Renal cortical epithelial cell (primary cell): ENCODE measurements at regions not wholly inside any gene's neighbourhood (a gene's known extent, or its start where the extent isn't known, plus 50 kb on each side); places are given as distances from the start of the nearest gene placed in this dataset.
"Not testable (repeated sequence)": the region's sequence is repeated elsewhere in the genome, so short reads cannot be mapped to it uniquely, and the experiment has no call there.

Experiments
- DNase-seq: peaks from one replicate; pipeline ENCODE4 v3.0.0-alpha.2; 2011; ENCODE audit warnings: low read depth

DNA sequence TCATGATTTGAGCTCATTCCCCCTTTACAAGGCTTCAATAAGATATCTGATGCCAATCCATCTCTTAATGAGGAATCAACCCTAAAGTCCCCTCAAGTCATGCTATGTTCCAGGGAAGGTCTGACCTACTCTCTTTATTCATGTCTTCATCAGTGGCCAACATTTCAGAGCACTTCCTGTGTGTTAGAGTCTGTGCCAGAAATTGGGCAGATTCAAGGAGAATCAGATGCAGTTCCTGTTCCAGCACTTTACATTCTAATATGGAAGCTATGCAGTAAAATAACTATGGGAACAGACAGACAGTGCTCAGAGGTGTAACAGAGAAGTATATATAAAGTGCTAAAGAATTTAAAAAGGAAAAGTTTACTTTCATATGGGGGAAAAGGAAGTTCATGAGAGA is 193.4 kb upstream of the NR4A3 start:
- DNase-seq: no peak

DNA sequence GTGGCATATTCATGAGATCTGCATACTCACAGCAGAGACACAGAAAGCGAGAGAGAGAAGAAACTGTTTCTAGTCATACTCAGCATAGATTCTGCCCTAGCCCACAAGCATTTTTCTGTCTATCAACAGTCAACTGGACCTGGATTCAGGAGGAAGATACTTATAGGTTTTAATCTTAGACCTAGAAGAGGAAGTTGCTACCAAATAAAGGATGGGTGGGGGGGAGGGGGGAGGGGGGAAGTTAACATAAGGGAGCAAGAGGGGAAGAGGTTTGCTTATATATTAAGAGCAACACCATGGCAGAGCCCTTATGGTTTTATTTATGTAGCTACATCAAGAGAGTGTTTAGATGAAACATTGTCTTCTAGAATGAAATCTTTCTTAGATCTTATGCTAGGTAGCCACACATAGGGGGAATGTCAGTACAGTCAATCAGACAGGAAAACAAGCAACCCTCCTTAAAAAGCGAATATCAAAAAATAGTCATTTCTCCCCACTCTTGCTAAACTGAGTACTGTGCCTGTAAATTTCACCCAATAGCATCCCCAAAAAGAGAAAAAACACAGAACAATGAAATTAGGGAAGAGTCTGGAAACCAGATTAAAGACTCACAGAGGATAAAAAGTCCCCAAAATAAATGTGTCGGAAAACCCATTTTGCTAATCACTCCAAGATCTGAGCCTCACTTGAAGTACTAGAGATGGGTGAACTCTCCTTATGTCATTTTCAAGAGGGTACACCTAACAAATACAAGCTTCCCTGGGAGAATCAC is 192.7 kb upstream of the NR4A3 start:
- no peak for DNase-seq

DNA sequence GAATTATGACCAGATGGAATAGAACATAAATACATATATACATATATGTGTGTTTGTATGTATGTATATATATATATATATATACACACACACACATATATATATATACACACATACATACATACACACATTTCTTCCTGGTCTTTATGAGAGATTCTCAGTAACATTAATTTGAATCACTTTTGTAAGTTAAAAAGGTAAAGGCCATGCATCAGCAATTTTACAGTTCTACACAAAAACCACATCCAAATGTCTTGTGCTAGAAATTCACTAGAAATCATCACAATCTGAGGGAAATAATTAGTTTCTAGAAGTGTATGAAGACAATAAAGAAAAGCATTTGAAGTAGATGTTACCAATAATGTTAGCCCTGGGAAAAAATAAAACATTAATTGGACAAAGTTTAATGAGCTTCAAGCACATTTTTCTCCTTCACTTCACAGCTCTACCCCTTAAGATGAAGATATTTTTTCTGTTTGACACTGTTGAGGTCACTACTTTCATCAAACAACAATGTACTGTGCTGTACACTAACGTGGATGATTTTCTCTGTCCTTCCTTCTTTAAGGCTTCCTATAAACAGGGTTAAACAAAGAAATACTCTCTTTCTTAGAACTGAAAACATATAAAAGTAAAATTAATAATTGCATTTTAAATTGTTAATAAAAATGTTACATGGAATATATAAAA is 189.2 kb upstream of the NR4A3 start:
- no peak for DNase-seq

DNA sequence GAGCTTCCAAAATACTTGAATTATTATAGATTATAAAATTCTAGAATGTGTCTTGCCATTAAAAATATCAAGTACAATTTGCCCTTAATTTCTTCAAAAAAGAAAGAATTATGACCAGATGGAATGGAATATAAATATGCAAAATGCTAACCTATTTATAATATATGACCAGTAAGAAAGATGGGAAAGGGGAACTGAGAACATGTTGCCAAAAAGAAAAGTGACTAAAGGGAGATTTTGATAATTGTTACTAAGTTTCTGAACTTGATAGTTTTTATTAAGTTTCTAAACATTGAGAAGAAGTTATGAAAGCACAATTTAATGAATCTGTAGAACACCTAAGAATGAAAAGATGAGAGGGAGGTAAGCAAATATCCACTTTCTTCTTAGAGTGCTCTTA is 188.4 kb upstream of the NR4A3 start:
- no peak for DNase-seq

DNA sequence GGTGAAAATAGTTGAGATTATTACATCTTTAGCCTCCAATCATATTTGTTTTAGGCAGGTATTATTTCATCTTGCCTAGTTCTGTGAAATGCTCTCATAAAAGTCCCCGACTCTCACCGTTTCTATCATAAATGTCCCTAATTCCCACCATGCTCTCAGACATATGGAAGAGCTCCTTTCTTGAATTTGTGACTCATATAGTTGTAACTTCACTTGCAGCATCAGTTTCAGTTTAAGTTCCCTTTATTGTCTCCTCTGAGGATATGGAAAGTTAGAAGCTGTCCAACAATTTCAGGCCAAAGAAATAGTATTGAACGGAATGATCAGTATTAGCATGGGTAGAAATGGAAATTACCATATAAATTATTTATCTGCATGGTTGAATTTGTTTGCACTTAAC is 187.5 kb upstream of the NR4A3 start:
- DNase-seq: no peak

DNA sequence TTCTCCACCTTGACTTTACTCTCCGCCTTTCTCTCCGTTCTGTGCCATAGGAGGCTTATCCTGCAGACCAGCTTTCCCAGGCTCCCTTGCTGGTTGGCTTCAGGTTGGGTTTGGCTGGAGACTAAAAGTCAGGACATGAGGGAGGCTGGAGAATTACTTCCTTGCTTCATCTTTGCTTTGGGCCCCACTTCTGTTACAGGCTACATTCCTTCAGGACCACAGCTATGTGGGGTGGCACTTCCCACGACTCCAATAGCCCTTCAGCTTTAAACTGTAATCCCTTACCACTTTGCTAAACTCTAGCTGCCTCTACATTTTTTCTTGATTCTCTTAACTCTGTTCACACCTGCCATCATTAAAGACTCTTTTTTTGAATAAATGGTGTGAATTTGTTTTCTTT is 186.7 kb upstream of the NR4A3 start:
- peak; percentile 13 for DNase-seq

DNA sequence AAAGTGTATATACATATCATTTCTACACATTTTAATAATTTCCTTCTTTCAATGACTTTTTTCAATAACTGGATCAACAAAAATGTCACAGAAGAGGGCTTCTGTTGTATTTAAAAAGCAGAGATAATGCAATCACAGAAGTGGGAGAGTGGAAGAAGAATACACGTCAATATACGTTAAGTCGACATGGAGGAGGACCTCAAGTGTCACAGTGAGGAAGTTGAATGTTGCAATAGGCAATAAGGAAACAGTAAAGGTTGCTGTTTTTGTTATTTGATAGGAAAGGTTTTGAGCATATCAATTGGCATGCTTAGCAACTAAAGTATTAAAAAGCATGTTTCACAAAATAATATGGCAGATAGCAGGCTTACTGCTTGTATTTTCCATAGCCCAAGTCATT is 184.0 kb upstream of the NR4A3 start:
- DNase-seq: no peak

DNA sequence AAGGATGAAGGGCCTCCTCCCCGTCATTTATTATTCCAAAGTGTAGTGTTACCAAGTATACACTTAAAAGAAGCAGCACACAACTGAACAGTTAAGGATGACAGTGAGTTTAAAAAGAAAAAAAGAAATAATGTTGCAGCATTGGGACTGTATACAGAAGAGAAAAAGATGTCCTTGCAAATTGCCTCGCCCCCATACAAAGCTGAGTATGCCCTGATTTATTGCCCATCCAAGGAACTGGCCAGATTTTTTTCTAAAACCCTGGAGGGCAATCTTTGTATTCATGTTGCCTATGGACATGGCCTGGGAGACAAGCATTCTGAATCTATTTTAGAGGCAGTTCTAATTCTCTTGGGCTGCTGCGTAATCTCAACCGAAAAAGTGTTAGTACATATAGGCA is 182.7 kb upstream of the NR4A3 start:
- no peak for DNase-seq

DNA sequence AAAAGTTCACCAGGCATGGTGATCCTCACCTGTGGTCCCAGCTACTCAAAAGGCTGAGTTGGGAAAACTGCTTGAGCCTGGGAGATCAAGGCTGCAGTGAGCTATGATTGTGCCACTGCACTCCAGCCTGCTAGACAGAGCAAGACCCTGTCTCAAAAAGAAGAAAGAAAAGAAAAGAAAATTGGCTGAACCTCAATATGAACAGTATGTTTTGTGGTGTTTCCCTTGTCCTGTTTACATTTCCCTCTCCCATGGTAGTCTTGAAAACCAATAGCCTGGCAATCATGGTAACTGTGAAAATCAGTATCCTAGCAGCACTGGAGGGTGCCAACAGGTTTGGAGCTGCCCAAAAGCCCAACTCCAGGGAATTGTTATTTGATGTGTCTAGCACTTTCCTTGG is 174.1 kb upstream of the NR4A3 start:
- DNase-seq: no peak

DNA sequence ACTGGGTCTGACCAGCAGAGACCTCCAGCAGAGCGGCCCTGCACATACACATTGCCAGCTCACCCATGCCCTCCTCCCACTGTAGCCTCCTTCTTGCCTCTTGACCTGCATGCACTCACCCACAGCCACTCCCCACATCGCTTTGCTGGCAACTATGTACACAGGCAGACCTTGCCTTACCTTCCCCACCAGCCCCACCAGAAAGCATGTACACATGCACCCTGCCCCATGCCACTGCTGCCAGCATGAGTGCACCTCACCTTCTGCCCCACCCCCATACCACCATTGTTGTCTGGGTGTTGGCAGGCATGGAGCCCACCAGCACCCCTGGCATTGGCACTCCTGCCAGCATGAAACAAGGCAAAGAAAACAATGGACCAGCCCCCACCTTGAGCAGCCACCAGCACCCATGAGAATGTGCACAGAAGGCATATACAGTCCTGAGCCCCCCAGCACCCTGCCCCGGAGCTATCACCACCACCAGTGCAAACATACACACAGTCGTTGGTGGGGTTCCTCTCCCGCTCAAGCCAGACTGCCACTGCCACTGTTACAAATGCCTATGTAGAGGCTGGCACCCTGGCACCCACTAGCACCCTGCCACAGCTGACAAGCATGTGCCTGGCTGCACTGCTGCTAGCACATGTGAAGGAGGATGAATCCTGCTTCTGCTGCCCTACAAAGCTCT is 171.4 kb upstream of the NR4A3 start:
- DNase-seq: no peak

DNA sequence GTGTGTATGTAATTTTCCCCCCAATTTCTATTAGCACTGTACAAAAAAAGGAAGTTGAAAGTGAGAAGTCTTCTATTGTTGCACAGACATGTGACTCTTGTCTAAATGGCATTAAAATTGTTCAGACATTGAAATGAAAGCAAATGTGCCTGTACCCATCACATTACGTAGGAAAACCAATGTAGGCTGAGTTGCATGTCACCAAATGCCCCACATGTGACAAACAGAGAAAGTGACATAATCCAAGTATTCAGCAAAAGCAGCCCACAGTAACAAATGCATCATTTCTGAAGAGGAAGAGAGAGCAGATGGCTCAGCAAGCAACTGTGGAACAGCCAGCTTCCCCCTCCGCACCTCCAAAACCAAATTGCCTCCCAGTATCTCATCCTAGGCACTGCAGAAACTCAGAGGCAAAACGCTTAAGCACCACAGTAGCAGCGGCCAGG is 161.5 kb upstream of the NR4A3 start:
- DNase-seq: no peak

DNA sequence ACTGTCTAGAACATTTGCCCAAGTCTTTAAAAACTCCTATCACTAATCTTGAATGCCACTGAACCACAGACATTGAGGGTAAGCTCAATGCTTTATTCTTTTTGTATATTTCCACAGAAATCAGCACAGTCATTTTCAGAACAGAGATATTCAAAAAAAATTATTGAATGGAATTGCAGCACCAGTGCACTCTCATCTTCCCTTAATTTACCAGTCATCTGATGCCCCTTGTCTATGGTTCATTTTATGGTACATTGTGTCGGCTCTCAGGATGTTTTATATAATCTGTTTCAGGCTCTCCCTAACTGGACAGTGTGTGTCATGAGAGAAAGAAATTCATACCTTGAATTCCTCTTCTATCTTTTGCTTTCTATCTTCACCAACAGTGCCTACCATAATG is 158.4 kb upstream of the NR4A3 start:
- no peak for DNase-seq

DNA sequence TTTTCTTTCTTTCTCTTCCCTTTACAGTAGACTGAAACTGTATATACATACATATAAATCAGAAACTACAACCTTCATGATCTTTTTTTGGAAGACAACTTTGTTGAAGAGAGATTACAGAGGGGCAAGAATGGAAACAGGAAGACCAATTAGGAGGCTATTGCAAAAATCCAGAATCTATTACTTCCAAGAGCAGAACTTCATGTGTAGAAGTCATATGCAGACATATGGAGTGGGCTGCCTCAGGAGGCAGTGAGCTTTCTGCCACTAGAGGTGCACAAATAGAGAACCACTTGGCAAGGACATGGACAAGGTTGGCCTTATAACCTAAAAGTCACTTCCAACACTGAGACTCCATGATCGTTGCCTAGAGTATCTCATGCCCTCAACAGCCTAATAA is 157.8 kb upstream of the NR4A3 start:
- DNase-seq: no peak

DNA sequence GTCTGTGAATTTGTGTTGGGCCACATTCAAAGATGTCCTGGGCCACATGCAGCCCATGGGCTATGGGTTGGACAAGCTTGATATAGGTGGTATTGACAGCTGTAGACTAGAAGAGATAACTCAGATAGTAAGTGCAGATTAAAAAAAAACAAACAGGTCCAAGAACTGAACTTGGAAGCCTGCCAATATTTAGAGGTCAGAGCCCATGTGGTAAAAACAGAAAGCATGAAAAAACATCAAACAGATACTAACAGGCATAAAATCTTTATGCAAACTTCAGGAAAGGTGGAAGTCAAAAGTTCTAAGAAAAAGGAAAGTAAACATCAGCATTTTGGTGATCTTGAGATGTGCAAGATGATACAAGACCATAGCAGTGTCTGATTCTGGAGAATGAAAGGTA is 155.1 kb upstream of the NR4A3 start:
- no peak for DNase-seq

DNA sequence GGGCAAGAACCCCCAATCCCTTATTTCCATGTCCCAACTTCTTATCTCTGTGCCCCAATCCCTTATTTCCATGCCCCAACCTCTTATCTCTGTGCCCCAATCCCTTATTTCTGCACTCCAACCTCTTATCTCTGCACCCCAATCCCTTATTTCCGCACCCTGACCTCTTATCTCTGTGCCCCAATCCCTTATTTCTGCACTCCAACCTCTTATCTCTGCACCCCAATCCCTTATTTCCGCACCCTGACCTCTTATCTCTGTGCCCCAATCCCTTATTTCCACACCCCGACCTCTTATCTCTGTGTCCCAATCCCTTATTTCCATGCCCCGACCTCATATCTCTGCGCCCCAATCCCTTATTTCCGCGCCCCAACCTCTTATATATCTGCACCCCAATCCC is 150.8 kb upstream of the NR4A3 start:
- DNase-seq: not testable (repeated sequence)

DNA sequence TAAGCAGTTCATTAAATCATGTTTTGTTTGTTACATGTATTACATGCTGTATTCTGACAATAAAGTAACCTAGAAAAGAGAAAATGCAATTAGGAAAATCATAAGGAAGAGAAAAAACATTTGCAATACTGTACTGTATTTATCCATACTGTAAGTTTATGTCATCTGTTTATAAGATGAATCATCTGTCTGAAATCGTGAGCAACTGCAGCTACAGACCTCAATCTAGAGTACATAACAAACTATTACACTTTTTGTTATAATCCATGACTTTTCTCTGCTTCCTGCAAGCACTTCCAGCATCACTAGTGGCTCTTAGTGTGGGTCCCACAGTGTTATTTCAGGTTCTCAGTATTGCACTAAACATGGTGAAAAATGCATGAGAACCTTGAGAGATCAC is 144.4 kb upstream of the NR4A3 start:
- DNase-seq: no peak

DNA sequence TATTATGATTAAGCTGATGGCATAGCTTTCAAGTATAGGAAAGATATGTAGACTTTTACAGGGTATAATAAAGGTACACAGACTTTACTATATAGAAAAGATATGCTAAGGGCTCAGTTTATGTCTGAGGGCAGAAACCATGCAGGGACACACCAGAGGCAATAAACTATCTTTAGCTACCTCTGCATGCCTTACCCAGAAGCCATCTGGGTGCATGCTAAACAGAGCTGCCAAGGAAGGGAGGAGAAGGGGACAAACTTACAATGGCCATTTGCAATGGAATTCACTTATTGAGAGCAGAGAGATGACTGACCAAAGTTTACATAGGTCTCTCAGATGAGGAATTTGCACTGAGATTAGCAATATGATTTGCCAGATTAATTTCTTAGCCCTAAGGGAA is 143.1 kb upstream of the NR4A3 start:
- no peak for DNase-seq

DNA sequence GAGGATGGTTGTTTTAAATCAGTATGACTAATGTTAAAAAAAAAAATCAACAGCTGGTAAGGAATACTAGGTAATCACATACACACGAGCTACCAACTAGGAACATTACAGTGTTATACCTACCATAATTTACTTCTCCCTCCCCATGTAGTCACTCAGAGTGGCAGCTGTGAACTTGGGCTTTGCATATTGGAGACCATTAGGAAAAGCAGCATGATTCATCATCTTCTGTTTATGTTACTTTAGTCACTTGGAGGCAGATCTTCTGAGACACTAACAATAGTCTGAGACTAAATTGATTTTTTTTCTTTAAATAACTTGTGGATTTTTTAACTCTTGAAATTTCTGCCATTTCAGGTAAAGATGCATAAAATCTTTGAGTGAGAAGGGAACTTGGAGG is 141.5 kb upstream of the NR4A3 start:
- peak; percentile 55 for DNase-seq

DNA sequence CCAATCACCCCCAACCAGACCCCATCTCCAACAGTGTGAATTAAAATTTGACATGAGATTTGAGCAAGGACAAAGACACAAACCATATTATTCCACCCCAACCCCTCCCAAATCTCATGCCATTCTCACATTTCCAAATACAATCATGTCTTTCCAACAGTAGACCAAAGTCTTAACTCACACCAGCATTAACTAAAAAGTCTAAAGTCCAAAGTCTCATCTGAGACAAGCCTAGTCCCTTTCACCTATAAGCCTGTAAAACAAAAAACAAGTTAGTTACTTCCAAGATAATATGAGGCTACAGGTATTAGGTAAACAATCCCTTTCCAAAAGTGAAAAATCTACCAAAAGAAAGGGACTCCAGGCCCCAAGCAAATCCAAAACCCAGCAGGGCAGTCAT is 140.6 kb upstream of the NR4A3 start:
- DNase-seq: no peak

DNA sequence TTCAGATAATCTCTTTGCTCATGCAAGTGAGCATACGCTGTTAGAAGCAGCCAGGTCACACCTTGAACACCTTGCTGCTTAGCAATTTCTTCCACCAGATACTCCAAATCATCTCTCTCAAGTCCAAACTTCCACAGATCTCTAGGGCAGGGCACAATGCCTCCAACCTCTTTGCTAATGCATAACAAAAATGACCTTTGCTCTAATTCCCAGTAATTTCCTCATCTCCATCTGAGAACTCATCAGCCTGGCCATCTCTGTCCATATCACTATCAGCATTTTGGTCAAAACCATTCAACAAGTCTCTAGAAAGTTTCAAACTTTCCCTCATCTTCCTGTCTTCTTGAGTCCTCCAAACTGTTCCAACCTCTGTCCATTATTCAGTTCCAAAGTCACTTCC is 139.3 kb upstream of the NR4A3 start:
- no peak for DNase-seq

DNA sequence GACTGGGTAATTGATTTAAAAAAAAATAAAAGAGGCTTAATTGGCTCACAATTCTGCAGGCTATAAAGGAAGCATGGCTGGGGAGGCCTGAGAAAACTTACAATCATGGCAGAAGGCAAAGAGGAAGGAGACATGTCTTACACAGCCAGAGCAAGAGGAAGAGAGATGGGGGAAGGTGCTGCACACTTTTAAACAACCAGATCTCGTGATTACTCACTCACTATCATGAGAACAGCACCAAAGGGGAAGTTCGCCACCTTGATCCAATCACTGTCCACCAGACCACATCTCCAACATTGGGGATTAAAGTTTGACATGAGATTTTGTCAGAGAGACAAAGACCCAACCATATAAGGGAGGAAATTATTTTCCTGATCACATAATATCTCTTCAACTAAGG is 138.8 kb upstream of the NR4A3 start:
- DNase-seq: no peak

DNA sequence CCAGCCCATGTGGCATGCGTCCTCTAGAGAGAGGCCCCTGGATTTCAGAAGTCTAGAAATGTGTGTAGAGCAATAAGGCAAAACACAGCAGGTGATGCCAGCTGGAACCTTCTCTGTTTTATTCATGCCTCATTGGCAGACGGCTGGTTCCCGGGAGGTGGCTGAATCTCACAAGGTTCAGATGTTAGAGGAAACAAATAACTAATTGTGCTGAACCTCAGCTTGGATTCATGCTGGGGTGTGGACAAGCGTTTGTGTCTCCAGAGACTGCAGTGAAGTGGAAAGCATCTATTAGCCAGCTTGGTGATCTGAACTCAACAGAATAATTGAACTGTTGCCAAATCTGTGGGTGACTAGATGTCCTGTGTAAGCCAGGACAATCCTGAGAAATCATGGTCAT is 131.1 kb upstream of the NR4A3 start:
- DNase-seq: peak; percentile 16

DNA sequence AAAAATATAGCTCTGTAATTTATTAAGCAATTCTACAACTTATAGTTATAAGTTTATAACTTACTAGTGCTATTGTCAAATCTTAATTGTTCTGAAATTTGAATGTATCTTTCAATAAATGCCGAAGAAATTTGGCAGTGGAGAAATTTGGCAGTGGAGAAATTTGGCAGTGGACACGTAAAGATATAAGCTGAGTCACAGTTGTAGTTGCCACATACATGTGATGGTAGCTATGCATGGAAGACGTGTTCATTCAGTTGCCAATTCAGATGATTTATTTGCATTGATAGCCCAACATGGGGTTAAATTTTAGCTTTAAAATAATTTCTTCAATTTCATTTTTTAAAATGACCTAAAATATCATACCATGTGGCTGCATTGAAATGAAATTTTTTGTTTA is 127.8 kb upstream of the NR4A3 start:
- DNase-seq: no peak
